Erythroblast (primary cell): ENCODE measurements at regions not wholly inside any gene's neighbourhood (a gene's known extent, or its start where the extent isn't known, plus 50 kb on each side); places are given as distances from the start of the nearest gene placed in this dataset.
A peak's percentile ranks its signal among the peaks of the same experiment; 100 is the strongest.
"Not testable (repeated sequence)": the region's sequence is repeated elsewhere in the genome, so short reads cannot be mapped to it uniquely, and the experiment has no call there.

ENCODE experiments used
- DNase-seq, 2 experiments: peaks; one replicate each; lab custom pipeline; 2025; lab: John Stamatoyannopoulos, UW
- GATA1 ChIP-seq: IDR thresholded peaks from 2 replicates; pipeline ENCODE4 v1.6.1; 2011; ENCODE audit warnings: low read depth, mild to moderate bottlenecking, control low read depth, low read length, moderate library complexity
- POLR2A ChIP-seq: IDR thresholded peaks from 2 replicates; pipeline ENCODE4 v1.6.1; 2011; ENCODE audit warnings: mild to moderate bottlenecking, low read length

- DNase-seq, result no peak
- TF ChIP-seq GATA1, result no peak
- no peak for TF ChIP-seq POLR2A
Observed at GRCh38 chr12:42030588-42030987, 114.1 kb downstream of the GXYLT1 start.

DNA sequence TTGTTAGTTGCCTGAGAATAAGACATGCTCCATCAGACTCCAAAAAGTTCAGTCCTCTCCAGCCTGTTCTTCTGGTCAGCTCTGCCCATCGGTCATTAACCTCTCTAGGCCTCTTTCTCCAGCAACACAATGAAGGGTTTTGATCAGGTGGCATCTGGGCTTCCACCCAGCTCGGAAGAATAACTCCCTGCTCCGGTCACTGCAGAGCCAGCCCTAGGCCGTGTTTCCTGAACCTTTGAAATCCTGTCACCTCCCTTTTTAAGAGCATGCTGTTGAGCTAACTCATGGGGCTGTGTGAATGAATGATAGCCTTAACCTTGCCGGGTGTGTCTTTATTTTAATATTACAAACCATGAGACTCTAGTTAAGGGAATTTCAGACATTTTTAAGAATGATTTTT lies 117.1 kb downstream of the GXYLT1 start:
- DNase-seq, result no peak
- no peak for TF ChIP-seq POLR2A
- no peak for TF ChIP-seq GATA1

GRCh38 chr12:42024495-42024830 lies 120.2 kb downstream of the GXYLT1 start:
- TF ChIP-seq GATA1 (no peak), POLR2A (no peak)

DNA sequence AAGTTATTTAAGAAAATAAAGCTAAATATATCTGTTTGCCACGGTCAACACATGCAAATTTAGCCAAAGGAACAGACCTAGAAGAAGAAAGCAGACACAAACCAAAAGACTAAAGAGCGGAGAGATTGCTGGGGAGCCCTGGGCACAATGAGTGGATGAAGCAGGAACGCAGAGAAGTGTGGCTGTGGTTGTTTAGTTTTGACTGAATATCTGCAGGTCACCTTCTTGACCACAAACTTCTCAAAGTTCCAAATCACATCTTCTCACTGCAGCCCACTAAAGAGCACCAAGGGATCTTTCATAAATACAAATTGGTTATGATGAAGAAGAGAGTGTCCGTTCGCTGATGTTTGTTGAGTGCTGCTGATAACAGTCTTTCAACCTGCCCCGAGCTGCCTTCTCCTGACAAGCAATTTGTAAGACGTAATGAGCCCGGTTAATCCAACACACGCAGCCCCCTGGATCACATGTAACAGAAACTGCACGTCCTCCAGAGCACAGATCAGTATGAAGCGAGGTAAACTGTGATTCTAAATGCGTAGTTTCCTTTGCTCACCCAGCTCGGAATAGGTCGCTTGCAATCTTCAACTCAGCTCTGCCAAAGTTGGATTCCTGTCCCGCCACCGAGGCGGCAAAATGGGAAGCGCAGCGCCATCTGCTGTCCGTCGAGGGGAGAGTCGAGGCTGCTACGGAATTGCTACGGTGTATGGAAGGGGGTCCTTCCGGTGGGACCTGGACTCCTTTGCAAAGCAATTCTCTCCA lies 120.8 kb downstream of the GXYLT1 start:
- peak; percentile 81 to 86 for DNase-seq
- TF ChIP-seq POLR2A (no peak), GATA1 (no peak)

More at GRCh38 chr12:42024495-42024830, 120.2 kb downstream of the GXYLT1 start:
- DNase-seq, result no peak

GRCh38 chr12:42021937-42022336 lies 122.7 kb downstream of the GXYLT1 start:
- DNase-seq, result not testable (repeated sequence)

DNA sequence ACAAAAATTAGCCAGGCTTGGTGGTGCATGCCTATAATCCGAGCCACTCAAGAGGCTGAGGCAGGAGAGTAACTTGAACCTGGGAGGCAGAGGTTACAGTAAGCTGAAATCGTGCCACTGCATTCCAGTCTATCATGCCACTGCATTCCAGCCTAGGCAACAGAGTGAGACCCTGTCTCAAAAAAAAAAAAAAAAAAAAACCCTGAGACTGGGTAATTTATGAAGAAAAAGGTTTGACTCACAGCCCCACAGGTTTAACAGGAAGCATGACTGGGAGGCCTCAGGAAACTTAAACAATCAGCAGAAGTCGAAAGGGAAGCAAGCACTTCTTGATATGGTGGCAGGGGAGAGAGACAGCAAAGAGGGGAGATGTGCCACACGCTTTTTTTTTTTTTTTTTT lies 123.2 kb downstream of the GXYLT1 start:
- DNase-seq, result no peak

DNA sequence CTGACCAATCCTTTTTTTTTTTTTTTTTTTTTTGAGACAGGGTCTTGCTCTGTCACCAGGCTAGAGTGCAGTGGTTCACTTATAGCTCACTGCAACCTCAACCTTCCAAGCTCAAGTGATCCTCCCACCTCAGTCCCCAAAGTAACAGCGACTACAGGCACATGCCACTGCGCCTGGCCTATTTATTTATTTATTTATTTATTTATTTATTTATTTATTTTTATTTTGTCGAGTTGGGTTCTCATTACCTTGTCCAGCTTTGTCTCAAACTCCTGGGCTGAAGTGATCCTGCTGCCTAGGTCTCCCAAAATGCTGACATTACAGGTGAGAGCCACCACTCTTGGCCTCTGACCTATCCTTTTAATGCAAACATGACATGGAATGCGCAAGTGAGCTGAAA lies 124.4 kb downstream of the GXYLT1 start:
- no peak for DNase-seq
- no peak for TF ChIP-seq POLR2A
- no peak for TF ChIP-seq GATA1

More for the DNA sequence above, 123.2 kb downstream of the GXYLT1 start:
- TF ChIP-seq POLR2A (no peak), GATA1 (no peak)

DNA sequence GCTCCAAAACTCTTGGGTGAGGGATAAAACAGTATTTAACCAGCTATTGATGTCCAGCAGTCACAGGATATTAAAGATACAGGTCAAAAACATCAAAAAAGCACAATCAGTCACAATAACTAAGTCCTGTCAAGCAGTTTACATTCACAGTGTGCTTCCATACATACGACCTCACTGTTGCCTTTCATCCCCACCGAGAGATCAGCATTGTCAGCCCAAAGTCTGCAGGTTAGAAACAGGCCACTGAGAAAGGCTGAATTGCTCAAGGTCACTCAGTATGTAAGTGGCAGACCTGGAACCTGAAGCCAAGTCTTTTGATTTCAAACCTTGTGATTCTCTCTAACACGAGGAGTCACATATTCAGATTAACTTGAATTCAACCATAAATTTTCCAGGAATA lies 124.9 kb downstream of the GXYLT1 start:
- DNase-seq, result no peak
- TF ChIP-seq GATA1, result no peak
- TF ChIP-seq POLR2A, result no peak

GRCh38 chr12:42017051-42017450 lies 127.6 kb downstream of the GXYLT1 start:
- TF ChIP-seq POLR2A (no peak), GATA1 (no peak)
- no peak for DNase-seq

DNA sequence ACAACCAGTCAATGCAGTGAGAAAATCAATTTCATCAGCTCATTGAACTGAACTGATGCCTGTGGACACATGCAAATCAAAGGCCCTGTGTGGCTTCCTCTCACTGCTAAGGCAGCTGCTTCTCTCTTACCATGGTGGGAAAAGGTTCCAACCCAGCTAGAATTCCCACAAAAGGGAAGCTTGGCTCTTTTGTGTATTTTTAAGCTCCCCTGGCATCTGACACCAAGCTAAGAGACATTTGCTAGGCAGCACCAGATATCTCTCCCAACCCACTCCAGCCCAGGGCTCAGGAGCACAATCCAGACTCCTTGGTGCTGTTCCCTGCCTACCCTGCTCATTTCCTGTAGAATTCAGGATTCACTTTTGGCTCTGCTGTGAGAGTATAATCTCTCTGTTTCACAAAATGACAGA lies 129.6 kb downstream of the GXYLT1 start:
- TF ChIP-seq GATA1 (no peak), POLR2A (no peak)
- DNase-seq, result no peak

DNA sequence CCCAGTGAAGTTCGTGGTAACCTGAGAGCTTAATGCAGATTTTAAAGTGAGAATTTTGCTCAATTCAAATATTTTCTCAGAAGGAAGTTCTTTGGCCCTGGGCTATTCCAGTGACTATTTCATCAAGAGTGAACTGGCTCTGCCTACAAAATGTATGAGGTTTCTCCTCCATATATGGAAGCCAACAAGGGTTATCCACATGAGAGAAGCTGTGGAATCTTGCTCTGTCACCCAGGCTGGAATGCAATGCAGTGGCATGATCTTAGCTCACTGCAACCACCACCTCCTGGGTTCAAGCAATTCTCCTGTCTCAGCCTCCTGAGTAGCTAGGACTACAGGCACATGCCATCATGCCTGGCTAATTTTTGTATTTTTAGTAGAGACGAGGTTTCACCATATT lies 132.2 kb downstream of the GXYLT1 start:
- DNase-seq, result not testable (repeated sequence)

GRCh38 chr12:42010715-42011114 lies 134.0 kb downstream of the GXYLT1 start:
- TF ChIP-seq GATA1 (no peak), POLR2A (no peak)
- no peak for DNase-seq

DNA sequence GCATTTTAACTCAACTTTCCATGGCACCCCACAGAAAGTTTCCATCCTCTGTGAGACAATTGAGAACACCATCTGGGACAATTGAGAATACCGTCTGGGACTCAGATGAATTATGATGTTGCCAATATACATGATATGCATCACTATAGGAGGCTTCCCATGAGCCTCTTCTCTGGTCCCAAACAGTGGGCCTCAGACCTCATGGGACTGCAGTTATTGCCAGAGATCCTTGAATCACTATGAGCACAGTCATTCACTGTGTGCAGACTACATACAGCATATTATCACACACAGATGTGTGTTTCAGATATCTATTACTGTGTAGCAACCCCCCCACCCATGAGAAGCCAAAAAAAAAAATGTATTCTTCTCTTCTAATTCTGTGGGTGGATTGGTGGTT lies 134.4 kb downstream of the GXYLT1 start:
- TF ChIP-seq GATA1 (no peak), POLR2A (no peak)
- DNase-seq, result peak; percentile 24 to 73

GRCh38 chr12:42008996-42009395 lies 135.7 kb downstream of the GXYLT1 start:
- DNase-seq, result no peak
- no peak for TF ChIP-seq GATA1
- no peak for TF ChIP-seq POLR2A

GRCh38 chr12:42003031-42003430 lies 141.6 kb downstream of the GXYLT1 start:
- DNase-seq, result no peak
- TF ChIP-seq GATA1, result no peak
- no peak for TF ChIP-seq POLR2A

- no peak for TF ChIP-seq POLR2A
- TF ChIP-seq GATA1, result no peak
- no peak for DNase-seq
Observed at GRCh38 chr12:42002563-42002962, 142.1 kb downstream of the GXYLT1 start.
